WERI-Rb-1 (cell line): ENCODE measurements at regions not wholly inside any gene's neighbourhood (a gene's known extent, or its start where the extent isn't known, plus 50 kb on each side); places are given as distances from the start of the nearest gene placed in this dataset.
"Not testable (repeated sequence)": the region's sequence is repeated elsewhere in the genome, so short reads cannot be mapped to it uniquely, and the experiment has no call there.

ENCODE experiments used
- DNase-seq: peaks from one replicate; pipeline ENCODE4 v3.0.0-alpha.2; 2020
- H3K27ac ChIP-seq: fragments of 250-450 bp; sonication (Bioruptor Pico); 2 replicates; pipeline ENCODE4 v1.5.1; 2020; ENCODE audit warnings: mild to moderate bottlenecking, moderate library complexity
- H3K27me3 ChIP-seq: fragments of 250-450 bp; sonication (Bioruptor Pico); 2 replicates; pipeline ENCODE4 v1.5.1; 2021; ENCODE audit warnings: mild to moderate bottlenecking, low read depth, moderate library complexity; ENCODE audit not compliant: insufficient read depth, severe bottlenecking
- H3K36me3 ChIP-seq: fragments of 250-450 bp; sonication (Bioruptor Pico); 2 replicates; pipeline ENCODE4 v1.5.1; 2020; ENCODE audit warnings: mild to moderate bottlenecking, moderate library complexity
- H3K4me3 ChIP-seq: 2 replicates; pipeline ENCODE4 v1.5.1; 2011; ENCODE audit warnings: low read depth, mild to moderate bottlenecking, control low read depth, low read length
- H3K9me3 ChIP-seq: fragments of 250-450 bp; sonication (Bioruptor Pico); 2 replicates; pipeline ENCODE4 v1.5.1; 2021; ENCODE audit warnings: mild to moderate bottlenecking, moderate library complexity; ENCODE audit not compliant: severe bottlenecking
- TF ChIP-seq, protein P1 (sequence below): IDR thresholded peaks from 2 replicates; pipeline ENCODE4 v1.5.1; 2011; ENCODE audit warnings: low read depth, mild to moderate bottlenecking, control low read depth, inconsistent platforms, low read length

DNA sequence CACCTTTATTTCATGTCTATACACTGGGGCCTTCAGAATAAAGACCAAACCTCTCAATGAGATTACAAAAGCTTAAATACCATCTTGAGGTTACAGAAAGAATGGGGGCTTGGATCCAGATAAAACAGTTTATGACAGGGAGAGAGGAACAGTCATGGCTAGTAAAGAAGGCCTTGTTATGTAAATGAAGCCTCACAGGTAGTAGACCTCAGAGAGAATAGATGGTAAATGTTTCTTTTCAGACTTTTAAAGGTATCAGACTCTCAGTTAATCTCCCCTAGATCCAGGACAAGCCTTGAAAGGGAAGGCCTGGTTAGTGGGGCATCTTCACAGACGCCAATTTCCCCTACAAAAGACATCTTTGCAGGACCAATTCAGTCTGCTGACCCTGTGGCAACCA, 1325.6 kb downstream of the HACE1 start:
- Histone ChIP-seq H3K9me3 (no peaks in the 10 kb centered on the region), H3K27me3 (no peaks in the 10 kb centered on the region), H3K36me3 (no peaks in the 10 kb centered on the region), H3K27ac (no peak overlapping the region), H3K4me3 (no peak overlapping the region)
- TF ChIP-seq, protein P1, sequence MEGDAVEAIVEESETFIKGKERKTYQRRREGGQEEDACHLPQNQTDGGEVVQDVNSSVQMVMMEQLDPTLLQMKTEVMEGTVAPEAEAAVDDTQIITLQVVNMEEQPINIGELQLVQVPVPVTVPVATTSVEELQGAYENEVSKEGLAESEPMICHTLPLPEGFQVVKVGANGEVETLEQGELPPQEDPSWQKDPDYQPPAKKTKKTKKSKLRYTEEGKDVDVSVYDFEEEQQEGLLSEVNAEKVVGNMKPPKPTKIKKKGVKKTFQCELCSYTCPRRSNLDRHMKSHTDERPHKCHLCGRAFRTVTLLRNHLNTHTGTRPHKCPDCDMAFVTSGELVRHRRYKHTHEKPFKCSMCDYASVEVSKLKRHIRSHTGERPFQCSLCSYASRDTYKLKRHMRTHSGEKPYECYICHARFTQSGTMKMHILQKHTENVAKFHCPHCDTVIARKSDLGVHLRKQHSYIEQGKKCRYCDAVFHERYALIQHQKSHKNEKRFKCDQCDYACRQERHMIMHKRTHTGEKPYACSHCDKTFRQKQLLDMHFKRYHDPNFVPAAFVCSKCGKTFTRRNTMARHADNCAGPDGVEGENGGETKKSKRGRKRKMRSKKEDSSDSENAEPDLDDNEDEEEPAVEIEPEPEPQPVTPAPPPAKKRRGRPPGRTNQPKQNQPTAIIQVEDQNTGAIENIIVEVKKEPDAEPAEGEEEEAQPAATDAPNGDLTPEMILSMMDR, result no peak
- no peak for DNase-seq

DNA sequence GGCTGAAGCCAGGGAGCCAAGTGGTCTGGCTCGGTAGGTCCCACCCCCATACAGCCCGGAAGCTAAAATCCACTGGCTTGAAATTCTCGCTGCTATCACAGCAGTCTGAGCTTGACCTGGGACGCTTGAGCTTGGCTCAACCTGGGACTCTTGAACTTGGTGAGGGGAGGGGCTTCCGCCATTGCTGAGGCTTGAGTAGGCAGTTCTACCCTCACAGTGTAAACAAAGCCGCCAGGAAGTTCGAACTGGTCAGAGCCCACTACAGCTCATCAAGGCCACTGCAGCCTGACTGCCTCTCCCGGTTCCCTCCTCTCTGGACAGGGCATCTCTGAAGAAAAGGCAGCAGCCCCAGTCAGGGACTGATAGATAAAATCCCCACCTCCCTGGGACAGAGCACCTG, 1337.7 kb downstream of the HACE1 start:
- H3K27ac ChIP-seq, result no peak overlapping the region
- DNase-seq, result no peak
- no peaks in the 10 kb centered on the region for H3K36me3 ChIP-seq
- H3K9me3 ChIP-seq, result no peaks in the 10 kb centered on the region
- TF ChIP-seq, protein P1, result no peak
- H3K4me3 ChIP-seq, result no peak overlapping the region
- no peaks in the 10 kb centered on the region for H3K27me3 ChIP-seq

DNA sequence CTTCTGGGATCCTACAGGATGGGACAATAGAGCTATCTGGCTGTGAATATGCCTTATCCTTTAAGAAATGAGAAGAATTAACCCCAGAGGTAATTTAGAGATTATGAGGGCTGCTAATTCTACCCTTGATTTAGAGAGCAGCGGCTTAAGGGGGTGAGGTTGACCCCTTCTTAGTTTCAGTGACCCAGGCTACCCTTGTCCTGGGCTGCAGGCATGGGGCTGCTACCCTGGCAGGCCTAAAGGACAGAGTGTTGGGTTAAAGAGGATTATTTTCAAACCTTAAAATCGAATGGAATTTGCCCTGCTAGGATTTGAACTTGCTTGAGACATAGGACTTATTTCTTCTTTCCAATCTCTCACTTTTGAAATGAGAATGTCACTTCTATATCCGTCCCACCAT, 1343.4 kb downstream of the HACE1 start:
- Histone ChIP-seq H3K4me3 (no peak overlapping the region), H3K27me3 (no peaks in the 10 kb centered on the region), H3K27ac (no peak overlapping the region), H3K9me3 (no peaks in the 10 kb centered on the region), H3K36me3 (no peaks in the 10 kb centered on the region)
- peak; percentile 72 for DNase-seq
- TF ChIP-seq, protein P1, result no peak

DNA sequence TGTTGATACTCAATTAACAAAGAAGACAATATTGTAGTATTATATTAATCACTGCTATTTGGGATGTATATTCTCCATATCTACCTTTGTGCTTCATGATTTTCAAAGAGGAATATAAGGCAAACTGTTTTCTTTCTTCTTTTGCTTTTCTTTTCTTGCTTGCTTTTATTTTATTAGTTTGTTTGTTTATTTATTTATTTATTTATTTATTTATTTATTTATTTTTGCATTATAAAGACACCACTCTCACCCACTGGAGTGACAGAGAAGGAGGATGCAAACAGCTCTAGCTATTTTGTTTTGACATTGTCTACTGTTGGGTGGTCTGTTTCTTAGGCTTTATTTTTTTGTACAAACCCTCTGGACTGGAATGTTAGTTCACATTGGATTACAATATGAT, 1352.7 kb downstream of the HACE1 start:
- TF ChIP-seq, protein P1, result no peak
- no peaks in the 10 kb centered on the region for H3K36me3 ChIP-seq
- H3K9me3 ChIP-seq, result no peaks in the 10 kb centered on the region
- DNase-seq, result no peak
- no peaks in the 10 kb centered on the region for H3K27me3 ChIP-seq
- no peak overlapping the region for H3K4me3 ChIP-seq
- no peak overlapping the region for H3K27ac ChIP-seq

DNA sequence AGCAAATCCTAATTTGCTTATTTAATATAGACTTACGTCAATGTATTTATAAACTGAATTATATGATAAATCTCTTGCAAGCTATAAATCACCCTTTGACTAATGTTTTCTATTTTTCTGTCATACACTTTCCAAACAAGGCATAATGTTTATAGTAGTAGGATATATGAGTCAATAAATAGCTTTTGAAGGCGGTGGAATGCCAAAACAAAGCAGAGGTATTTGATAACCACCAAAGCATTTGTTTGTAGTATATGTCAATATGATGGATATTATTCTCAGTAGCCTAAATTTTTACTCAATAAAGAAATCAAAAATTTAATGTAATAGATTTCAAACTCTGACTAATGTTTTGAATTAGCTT, 1354.6 kb downstream of the HACE1 start:
- Histone ChIP-seq H3K4me3 (no peak overlapping the region), H3K9me3 (no peaks in the 10 kb centered on the region), H3K36me3 (no peaks in the 10 kb centered on the region), H3K27me3 (no peaks in the 10 kb centered on the region), H3K27ac (no peak overlapping the region)
- TF ChIP-seq, protein P1, result no peak
- DNase-seq, result no peak

DNA sequence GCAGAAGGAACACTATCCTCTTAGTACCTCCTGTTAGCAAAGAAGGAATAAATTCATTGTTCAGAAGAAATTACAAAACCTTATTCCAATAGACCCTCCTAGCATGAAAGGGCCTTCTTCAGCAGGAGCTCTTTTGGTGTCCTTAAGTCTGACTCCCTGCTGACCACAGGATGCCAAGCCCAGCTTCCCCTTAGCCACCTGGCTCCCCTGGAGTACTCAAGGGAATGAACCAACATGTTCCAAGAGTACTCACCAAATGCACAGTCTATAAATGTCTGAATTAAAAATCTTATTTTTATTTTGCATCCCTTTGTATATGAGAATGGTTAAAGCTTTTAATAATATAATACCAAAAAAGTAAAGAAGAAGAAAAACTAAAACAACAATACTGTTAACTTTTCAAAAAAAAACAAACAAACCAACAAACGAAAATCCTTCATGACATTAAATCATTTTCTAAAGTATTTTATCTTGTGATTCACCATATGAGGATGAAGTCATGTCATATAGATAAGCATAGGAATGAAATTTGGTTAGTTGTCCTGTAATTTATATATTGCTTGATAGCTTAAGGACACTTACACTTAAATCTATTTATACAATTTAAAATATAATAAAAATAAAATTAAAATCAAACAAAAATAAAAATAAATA, 1355.1 kb downstream of the HACE1 start:
- TF ChIP-seq, protein P1, result no peak
- no peak overlapping the region for H3K4me3 ChIP-seq
- no peaks in the 10 kb centered on the region for H3K9me3 ChIP-seq
- no peaks in the 10 kb centered on the region for H3K27me3 ChIP-seq
- no peak overlapping the region for H3K27ac ChIP-seq
- DNase-seq, result no peak
- H3K36me3 ChIP-seq, result no peaks in the 10 kb centered on the region

DNA sequence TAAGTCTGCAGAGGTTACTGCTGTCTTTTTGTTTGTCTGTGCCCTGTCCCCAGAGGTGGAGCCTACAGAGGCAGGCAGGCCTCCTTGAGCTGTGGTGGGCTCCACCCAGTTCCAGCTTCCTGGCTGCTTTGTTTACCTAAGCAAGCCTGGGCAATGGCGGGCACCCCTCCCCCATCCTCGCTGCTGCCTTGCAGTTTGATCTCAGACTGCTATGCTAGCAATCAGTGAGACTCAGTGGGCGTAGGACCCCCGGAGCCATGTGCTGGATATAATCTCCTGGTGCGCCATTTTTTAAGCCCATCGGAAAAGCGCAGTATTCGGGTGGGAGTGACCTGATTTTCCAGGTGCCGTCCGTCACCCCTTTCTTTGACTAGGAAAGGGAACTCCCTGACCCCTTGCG, 1363.1 kb downstream of the HACE1 start:
- not testable (repeated sequence) for H3K4me3 ChIP-seq, DNase-seq, H3K9me3 ChIP-seq, H3K27ac ChIP-seq, H3K27me3 ChIP-seq, H3K36me3 ChIP-seq
